ENCODE measurements at regions not wholly inside any gene's neighbourhood (a gene's known extent, or its start where the extent isn't known, plus 50 kb on each side); places are given as distances from the start of the nearest gene placed in this dataset.

DNA sequence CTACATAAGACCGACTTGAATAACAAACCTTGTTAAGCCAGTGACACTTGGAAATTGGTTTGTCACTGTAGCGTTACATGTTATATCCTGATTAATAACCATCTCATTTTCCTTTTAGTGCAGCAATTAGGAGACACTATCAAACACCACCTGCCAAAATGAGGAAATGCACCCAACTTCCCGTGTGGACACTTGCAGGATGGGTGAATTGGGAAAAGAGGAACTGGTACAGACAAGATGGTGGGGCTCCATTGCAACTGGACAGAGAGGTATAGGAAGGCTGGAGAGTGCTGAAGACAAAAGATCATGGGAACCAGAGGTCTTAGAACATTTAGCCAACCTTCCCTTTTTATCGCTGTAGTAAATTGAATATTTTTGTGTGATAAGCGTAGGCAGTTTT, 816.3 kb upstream of the HS6ST1 start:
- no peaks in the 10 kb centered on the region for H3K9me3 ChIP-seq
- no peak overlapping the region for H3K4me3 ChIP-seq
- no peaks in the 10 kb centered on the region for H3K36me3 ChIP-seq
- TF ChIP-seq CTCF (IDR thresholded peaks at IDR 0.05): no peak
- no peak for TF ChIP-seq POLR2A (IDR thresholded peaks at IDR 0.05)
- TF ChIP-seq POLR2AphosphoS5 (IDR thresholded peaks at IDR 0.05): no peak
- TF ChIP-seq EP300 (IDR thresholded peaks at IDR 0.05): no peak
- H3K4me1 ChIP-seq: peaks cover 0 to 8% (median 0%) of the 10 kb centered on the region in 3 donors
- H3K27ac ChIP-seq: no peak overlapping the region
- WGBS, 2 donors (ENCODE audit: low coverage in 1 of 2): 83 to 87% methylated on average over 4 to 5 of the region's 5 CpGs
- ATAC-seq: no peak
- no peaks in the 10 kb centered on the region for H3K27me3 ChIP-seq

- ATAC-seq: no peak
- H3K9me3 ChIP-seq: no peaks in the 10 kb centered on the region
- no peaks in the 10 kb centered on the region for H3K36me3 ChIP-seq
- no peak overlapping the region for H3K27ac ChIP-seq
- TF ChIP-seq POLR2AphosphoS5 (IDR thresholded peaks at IDR 0.05) (no peak), CTCF (IDR thresholded peaks at IDR 0.05) (no peak), EP300 (IDR thresholded peaks at IDR 0.05) (no peak), POLR2A (IDR thresholded peaks at IDR 0.05) (no peak)
- 89 to 100% methylated on average over 1 of the region's 2 CpGs for WGBS, 2 donors (ENCODE audit: low coverage in 1 of 2)
- H3K4me3 ChIP-seq: no peak overlapping the region
- no peaks in the 10 kb centered on the region for H3K4me1 ChIP-seq
- H3K27me3 ChIP-seq: no peaks in the 10 kb centered on the region
Observed at GRCh38 chr2:129139380-129139779, 820.7 kb upstream of the HS6ST1 start.

- no peak overlapping the region for H3K4me3 ChIP-seq
Observed at GRCh38 chr2:129142465-129142864, 823.8 kb upstream of the HS6ST1 start.

DNA sequence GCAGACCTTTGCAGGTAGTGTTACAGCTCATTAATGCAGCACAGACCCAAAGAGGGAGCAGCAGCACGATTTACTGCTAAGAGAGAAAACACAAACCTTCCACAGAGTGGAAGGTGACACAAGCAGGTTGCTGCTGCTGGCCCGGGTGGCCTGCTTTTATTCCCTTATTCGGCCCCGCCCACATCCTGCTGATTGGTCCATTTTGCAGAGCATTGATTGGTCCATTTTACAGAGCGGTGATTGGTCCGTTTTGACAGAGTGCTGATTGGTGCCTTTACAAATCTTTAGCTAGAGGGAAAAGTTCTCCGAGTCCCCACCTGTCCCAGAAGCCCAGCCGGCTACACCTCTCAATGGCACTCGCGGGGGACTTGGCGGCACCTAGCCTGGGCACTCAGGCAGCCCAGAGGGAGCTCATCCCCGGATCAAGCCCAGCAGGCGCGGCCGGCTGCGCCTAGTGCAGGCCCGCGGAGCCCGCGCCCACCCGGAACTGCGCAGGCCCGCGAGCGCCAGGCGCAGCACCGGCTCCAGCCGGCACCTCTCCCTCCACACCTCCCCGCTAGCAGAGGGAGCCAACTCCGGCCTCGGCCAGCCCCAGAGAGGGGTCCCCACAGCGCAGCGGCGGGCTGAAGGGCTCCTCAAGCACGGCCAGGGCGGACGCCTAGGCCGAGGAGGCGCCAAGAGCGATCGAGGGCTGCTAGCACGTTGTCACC, 825.6 kb upstream of the HS6ST1 start:
- Histone ChIP-seq H3K4me3 (no peak overlapping the region), H3K36me3 (no peaks in the 10 kb centered on the region), H3K27me3 (no peaks in the 10 kb centered on the region), H3K27ac (no peak overlapping the region), H3K4me1 (no peaks in the 10 kb centered on the region), H3K9me3 (peaks cover 0 to 5% (median 0%) of the 10 kb centered on the region in 3 donors)
- no peak for ATAC-seq
- 85% methylated on average over 5 of the region's 42 CpGs; no CpG with 5 or more reads in 1 of the 2 donors for WGBS, 2 donors (ENCODE audit: low coverage in 1 of 2)
- TF ChIP-seq CTCF (IDR thresholded peaks at IDR 0.05) (no peak), EP300 (IDR thresholded peaks at IDR 0.05) (no peak), POLR2A (IDR thresholded peaks at IDR 0.05) (no peak), POLR2AphosphoS5 (IDR thresholded peaks at IDR 0.05) (no peak)

More at GRCh38 chr2:129142465-129142864, 823.8 kb upstream of the HS6ST1 start:
- no peaks in the 10 kb centered on the region for H3K27me3 ChIP-seq
- 27 to 40% methylated on average over 2 of the region's 3 CpGs for WGBS, 2 donors (ENCODE audit: low coverage in 1 of 2)
- no peaks in the 10 kb centered on the region for H3K9me3 ChIP-seq
- TF ChIP-seq POLR2AphosphoS5 (IDR thresholded peaks at IDR 0.05) (no peak), POLR2A (IDR thresholded peaks at IDR 0.05) (no peak), EP300 (IDR thresholded peaks at IDR 0.05) (no peak), CTCF (IDR thresholded peaks at IDR 0.05) (no peak)
- no peaks in the 10 kb centered on the region for H3K4me1 ChIP-seq
- no peak for ATAC-seq
- H3K36me3 ChIP-seq: no peaks in the 10 kb centered on the region
- H3K27ac ChIP-seq: no peak overlapping the region

DNA sequence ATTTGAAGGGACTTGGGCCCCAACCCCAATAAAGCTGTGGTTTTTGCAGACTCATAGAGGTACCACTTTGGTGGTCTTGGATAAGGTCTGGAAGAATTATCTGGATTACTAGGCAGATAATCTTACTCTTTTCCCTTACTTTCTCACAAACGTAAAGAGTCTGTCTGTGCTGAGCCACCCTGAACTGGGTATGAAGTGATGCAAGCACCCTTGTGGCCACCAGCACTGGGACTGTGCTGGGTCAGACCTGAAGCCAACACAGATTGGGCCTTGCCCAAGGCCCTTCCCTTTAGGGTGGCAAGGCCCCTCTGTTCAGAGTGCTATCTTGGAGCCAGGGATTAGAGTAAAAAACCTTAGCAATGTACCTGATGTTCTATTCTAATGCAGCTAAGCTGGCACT, 827.0 kb upstream of the RAB6C start:
- no peak for ATAC-seq
- Histone ChIP-seq H3K4me3 (no peak overlapping the region), H3K27ac (no peak overlapping the region), H3K4me1 (no peaks in the 10 kb centered on the region), H3K36me3 (no peaks in the 10 kb centered on the region), H3K9me3 (peaks cover 0 to 14% (median 0%) of the 10 kb centered on the region in 3 donors), H3K27me3 (no peaks in the 10 kb centered on the region)
- TF ChIP-seq CTCF (IDR thresholded peaks at IDR 0.05) (no peak), POLR2A (IDR thresholded peaks at IDR 0.05) (no peak), EP300 (IDR thresholded peaks at IDR 0.05) (no peak), POLR2AphosphoS5 (IDR thresholded peaks at IDR 0.05) (no peak)
- 57 to 63% methylated on average over 1 of the region's 1 CpG for WGBS, 2 donors (ENCODE audit: low coverage in 1 of 2)

Measured in gastroesophageal sphincter (tissue), 4 donors.